Epithelial cell of esophagus (primary cell): ENCODE measurements at regions not wholly inside any gene's neighbourhood (a gene's known extent, or its start where the extent isn't known, plus 50 kb on each side); places are given as distances from the start of the nearest gene placed in this dataset.

Experiments
- DNase-seq: peaks from one replicate; pipeline ENCODE4 v3.0.0; 2010; ENCODE audit warnings: low read depth
- H3K4me3 ChIP-seq: 2 replicates; pipeline ENCODE4 v1.5.1; 2011; ENCODE audit warnings: mild to moderate bottlenecking, low read length, control low read depth
- TF ChIP-seq, protein P1 (sequence below): IDR thresholded peaks from 2 replicates; pipeline ENCODE4 v1.5.1; 2011; ENCODE audit warnings: low read depth, mild to moderate bottlenecking, low read length, control low read depth, inconsistent platforms; ENCODE audit not compliant: insufficient read depth; ENCODE audit errors: missing control alignments

DNA sequence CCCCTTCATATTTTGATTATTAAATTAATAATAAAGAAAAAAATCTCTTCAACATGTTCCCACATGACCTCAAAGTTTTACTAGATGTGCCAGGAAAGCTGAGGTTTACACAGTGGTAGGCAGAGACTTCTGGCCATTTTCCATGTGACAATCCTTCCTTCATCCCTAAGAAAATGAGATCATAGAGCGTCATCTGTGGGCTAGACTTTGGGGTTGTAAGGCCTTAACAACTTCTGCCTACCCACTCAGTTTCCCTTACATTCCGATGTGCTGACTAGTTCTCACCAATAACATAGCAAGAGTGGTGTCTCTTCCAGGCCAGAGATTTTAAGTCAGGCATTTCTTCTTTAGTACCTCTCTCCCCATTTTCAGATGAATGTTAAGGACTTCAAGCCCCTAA lies 171.1 kb upstream of the PHF14 start:
- H3K4me3 ChIP-seq, result no peak overlapping the region
- DNase-seq, result peak; percentile 94
- TF ChIP-seq, protein P1, sequence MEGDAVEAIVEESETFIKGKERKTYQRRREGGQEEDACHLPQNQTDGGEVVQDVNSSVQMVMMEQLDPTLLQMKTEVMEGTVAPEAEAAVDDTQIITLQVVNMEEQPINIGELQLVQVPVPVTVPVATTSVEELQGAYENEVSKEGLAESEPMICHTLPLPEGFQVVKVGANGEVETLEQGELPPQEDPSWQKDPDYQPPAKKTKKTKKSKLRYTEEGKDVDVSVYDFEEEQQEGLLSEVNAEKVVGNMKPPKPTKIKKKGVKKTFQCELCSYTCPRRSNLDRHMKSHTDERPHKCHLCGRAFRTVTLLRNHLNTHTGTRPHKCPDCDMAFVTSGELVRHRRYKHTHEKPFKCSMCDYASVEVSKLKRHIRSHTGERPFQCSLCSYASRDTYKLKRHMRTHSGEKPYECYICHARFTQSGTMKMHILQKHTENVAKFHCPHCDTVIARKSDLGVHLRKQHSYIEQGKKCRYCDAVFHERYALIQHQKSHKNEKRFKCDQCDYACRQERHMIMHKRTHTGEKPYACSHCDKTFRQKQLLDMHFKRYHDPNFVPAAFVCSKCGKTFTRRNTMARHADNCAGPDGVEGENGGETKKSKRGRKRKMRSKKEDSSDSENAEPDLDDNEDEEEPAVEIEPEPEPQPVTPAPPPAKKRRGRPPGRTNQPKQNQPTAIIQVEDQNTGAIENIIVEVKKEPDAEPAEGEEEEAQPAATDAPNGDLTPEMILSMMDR, result no peak

DNA sequence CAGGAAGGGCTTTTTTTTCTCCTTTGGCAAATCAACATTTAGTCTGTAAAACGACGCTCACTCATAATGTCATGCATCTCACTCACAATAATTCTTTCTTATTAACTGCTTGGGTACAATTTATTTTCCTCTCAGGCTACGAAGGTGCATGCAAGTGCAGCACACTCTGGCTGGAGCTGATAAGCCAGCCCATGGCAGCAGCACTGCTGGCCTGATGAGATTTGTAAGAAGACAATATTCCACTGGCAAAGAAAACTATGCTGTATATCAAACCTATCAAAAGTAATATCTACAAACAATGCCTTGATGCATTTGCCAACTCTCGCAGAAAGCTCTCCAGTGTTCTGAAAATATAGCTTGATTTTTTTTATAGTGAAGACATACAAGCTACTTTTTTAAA lies 170.0 kb upstream of the PHF14 start:
- H3K4me3 ChIP-seq, result no peak overlapping the region
- no peak for DNase-seq
- TF ChIP-seq, protein P1, result no peak

DNA sequence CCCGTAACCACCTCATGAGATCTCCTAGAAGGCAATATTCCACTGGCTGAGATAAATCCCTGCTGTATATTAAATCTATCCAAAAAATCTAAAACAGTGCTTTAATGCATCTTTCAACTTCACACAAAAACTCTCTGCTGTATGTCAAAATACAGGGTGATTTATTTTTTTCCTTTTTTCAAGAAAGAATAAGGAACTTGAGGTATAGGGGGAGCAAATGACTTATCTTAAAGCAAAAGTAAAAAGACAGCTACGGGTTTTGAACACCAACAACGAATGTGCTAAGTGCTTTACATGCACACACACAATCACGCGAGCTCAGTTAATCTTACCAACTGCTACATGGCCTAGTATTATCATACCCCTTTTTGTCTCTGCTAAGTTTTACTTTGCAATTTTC lies 168.9 kb upstream of the PHF14 start:
- no peak overlapping the region for H3K4me3 ChIP-seq
- TF ChIP-seq, protein P1, result no peak
- no peak for DNase-seq

DNA sequence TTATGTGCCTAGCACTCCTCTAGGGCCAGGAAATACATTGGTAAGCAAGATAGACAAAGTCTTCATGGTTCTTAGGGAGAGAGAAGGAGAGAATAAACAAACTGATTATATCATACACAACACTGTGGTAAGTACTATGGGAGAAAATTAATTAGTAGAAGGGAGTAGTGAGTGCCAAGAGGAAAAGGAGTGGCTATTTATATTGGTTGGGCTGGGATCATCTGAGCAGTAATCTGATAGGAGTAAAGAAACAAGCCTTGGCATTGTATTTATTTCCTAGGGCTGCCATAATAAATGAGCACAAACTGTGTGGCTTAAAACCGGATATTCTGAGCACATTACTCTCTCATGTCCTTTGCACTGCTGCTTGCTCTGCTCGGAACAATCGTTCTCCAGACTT lies 158.1 kb upstream of the PHF14 start:
- DNase-seq, result no peak
- H3K4me3 ChIP-seq, result no peak overlapping the region
- TF ChIP-seq, protein P1, result no peak

DNA sequence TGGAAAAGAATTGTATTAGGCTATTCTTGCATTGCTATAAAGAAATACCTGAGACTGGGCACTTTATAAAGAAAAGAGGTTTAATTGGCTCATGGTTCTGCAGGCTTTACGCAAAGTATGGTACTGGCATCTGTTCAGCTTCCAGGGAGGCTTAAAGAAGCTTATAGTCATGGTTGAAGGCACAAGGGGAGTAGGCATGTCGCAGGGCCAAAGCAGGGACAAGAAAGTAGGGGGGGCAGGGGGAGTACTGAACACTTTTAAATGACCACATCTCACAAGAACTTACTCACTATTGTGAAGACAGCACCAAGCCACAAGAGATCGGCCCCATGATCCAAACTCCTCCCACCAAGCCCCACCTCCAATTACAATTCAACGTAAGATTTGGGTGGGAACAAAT lies 152.5 kb upstream of the PHF14 start:
- no peak overlapping the region for H3K4me3 ChIP-seq
- DNase-seq, result no peak
- TF ChIP-seq, protein P1, result no peak

DNA sequence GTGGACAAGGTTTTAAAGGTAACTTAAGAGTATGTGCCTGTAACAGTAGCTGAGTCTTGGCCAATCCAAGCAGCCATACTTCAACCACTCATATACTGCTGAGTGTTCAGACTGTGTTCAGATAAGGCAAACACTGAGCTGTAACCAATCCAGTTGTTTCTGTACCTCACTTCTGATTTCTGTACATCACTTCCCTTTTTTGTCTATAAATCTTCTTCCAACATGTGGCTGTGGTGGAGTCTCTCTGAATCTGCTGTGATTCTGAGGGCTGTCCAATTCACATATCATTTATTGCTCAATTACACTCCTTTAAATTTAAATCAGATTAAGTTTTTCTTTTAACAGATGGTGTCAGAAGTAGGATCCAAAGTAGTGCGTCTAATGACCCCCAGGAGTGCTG lies 149.5 kb upstream of the PHF14 start:
- H3K4me3 ChIP-seq, result no peak overlapping the region
- TF ChIP-seq, protein P1, result no peak
- no peak for DNase-seq

DNA sequence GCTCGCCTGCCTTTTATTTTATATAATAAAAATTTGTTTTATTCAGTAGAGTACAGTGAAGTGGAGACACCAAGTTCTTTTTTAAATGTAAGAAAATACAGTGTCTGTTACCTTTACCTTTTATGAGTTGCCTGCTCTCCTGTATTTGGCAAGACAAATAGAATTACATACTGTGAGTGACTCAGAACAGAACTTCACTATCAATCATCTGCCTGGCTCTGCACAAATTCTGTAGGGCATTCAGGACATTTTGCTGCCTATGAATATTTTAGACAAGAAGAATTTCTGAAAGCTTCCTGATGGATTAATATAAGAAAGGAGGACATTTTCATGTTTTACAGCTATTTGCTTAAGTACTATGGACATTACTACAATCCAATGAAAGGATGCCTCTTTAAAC lies 135.4 kb upstream of the PHF14 start:
- H3K4me3 ChIP-seq, result no peak overlapping the region
- peak; percentile 40 for DNase-seq
- TF ChIP-seq, protein P1, result no peak
